ENCODE measurements at regions not wholly inside any gene's neighbourhood (a gene's known extent, or its start where the extent isn't known, plus 50 kb on each side); places are given as distances from the start of the nearest gene placed in this dataset.

DNA sequence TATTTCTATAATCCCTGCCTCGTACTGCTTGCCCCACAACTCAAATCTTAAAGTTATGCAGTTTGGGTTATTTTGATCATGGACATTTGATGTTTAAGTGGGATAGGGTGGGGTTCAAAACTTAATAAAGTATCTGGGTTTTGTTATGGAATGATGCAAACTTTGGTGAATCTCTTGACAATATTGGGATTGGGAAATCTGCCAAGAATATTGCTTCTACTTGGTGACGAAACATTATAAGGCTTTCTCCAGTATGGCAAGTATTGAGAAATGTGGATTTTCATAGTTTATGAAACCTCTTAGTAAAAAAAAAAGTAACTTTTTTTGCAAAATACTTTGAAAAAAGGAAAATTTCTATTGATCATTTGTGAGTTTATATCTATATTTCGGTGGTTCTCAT is 130.8 kb upstream of the SFRP2 start:
- no peak overlapping the region for H3K4me3 ChIP-seq (ENCODE audit: low read depth, low read length)
- no peaks in the 10 kb centered on the region for H3K27me3 ChIP-seq (ENCODE audit: control insufficient read depth, insufficient read depth, low read length)
- TF ChIP-seq, protein P1, sequence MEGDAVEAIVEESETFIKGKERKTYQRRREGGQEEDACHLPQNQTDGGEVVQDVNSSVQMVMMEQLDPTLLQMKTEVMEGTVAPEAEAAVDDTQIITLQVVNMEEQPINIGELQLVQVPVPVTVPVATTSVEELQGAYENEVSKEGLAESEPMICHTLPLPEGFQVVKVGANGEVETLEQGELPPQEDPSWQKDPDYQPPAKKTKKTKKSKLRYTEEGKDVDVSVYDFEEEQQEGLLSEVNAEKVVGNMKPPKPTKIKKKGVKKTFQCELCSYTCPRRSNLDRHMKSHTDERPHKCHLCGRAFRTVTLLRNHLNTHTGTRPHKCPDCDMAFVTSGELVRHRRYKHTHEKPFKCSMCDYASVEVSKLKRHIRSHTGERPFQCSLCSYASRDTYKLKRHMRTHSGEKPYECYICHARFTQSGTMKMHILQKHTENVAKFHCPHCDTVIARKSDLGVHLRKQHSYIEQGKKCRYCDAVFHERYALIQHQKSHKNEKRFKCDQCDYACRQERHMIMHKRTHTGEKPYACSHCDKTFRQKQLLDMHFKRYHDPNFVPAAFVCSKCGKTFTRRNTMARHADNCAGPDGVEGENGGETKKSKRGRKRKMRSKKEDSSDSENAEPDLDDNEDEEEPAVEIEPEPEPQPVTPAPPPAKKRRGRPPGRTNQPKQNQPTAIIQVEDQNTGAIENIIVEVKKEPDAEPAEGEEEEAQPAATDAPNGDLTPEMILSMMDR (IDR thresholded peaks at IDR 0.05; ENCODE audit: insufficient read depth, low read length, poor library complexity, severe bottlenecking), result no peak
- DNase-seq (ENCODE audit: low read depth), result no peak
- no peaks in the 10 kb centered on the region for H3K36me3 ChIP-seq (ENCODE audit: control insufficient read depth, insufficient read depth, low read length)

DNA sequence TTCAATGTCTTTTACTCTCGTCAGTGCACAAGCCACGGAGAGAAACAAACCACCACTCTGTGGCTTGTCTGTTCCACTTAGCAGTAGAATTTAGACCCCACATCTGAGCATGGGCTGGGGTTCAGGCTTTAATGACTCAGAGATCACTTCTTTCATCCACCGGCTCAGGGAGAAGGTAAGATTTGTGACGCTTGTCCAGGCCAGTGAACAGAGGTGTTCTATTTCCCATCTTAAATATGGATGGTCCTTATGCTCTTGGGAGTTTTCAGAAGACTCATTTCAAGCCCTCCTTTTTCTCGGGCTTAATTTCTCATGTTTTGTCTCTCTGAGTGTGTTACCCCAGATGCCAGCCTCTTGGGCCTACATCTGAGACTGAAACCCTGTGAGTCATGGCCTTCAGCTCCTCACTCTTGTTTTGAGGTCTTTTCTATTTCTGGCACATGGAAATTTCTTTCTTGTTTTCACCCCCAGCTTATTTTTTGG is 127.4 kb upstream of the SFRP2 start:
- H3K36me3 ChIP-seq (ENCODE audit: control insufficient read depth, insufficient read depth, low read length), result no peaks in the 10 kb centered on the region
- H3K27me3 ChIP-seq (ENCODE audit: control insufficient read depth, insufficient read depth, low read length), result no peaks in the 10 kb centered on the region
- TF ChIP-seq, protein P1 (IDR thresholded peaks at IDR 0.05; ENCODE audit: insufficient read depth, low read length, poor library complexity, severe bottlenecking), result no peak

DNA sequence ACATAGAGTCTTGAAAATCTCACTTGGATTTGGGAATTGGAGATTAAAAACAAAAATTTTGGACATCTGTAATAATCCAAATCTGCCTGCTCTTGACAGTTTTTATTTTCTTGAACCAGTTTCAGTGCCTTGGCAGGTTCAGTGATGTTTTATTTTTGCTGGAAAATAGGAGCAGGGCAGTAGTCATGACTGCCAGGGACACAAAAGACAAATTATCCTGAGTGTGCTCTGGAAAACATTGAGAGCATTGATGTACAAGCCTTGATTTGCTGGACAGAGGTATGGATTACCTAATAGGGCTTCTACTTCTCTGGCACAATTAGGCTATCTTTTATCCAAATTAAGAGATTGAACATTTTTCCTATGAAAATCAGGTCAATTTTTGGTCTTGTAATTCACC is 123.4 kb upstream of the SFRP2 start:
- TF ChIP-seq, protein P1 (IDR thresholded peaks at IDR 0.05; ENCODE audit: insufficient read depth, low read length, poor library complexity, severe bottlenecking), result no peak
- H3K36me3 ChIP-seq (ENCODE audit: control insufficient read depth, insufficient read depth, low read length), result no peaks in the 10 kb centered on the region
- no peak for DNase-seq (ENCODE audit: low read depth)
- no peak overlapping the region for H3K4me3 ChIP-seq (ENCODE audit: low read depth, low read length)
- H3K27me3 ChIP-seq (ENCODE audit: control insufficient read depth, insufficient read depth, low read length), result no peaks in the 10 kb centered on the region

More for the DNA sequence above, 127.4 kb upstream of the SFRP2 start:
- H3K4me3 ChIP-seq (ENCODE audit: low read depth, low read length), result no peak overlapping the region
- DNase-seq (ENCODE audit: low read depth), result no peak

DNA sequence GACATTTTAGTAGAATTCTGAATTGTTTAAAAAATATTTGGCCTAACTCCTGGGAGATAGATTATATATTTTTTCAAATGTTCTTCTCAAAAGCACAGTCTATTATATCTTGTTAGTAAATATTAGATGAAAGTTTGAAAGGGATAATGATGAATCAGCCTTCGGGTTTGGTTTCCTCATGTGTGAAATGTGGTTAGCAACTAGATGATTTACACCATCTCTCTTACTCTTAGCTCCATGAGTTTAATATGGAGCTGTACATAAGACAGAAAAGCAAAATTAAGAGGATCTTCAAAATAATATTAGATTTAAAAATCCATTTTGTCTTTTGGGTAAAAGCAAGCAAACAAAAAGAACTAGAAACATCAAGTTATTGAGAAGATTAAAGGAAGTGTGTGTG is 120.8 kb upstream of the SFRP2 start:
- DNase-seq (ENCODE audit: low read depth), result no peak
- TF ChIP-seq, protein P1 (IDR thresholded peaks at IDR 0.05; ENCODE audit: insufficient read depth, low read length, poor library complexity, severe bottlenecking), result no peak
- H3K4me3 ChIP-seq (ENCODE audit: low read depth, low read length), result no peak overlapping the region
- no peaks in the 10 kb centered on the region for H3K36me3 ChIP-seq (ENCODE audit: control insufficient read depth, insufficient read depth, low read length)
- no peaks in the 10 kb centered on the region for H3K27me3 ChIP-seq (ENCODE audit: control insufficient read depth, insufficient read depth, low read length)

DNA sequence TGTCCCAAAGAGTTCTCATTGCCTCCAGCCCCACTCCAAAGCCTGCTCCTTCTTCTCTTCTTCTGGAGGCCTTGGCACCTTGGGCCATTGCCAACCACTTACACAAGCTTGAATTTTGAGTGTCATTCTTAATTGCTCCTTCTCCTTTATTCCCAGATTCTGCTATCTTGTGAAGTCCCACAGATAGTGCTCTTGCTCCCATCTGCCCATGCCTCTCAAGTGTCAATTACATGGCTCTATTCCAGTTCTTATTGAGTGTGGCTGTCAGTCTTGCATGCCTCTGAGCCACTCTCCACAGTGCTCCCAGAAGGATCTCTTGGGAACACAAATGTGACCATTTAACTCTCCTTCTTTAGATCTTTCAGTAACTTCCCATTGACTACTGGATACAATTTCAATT is 117.3 kb upstream of the SFRP2 start:
- DNase-seq (ENCODE audit: low read depth), result no peak

DNA sequence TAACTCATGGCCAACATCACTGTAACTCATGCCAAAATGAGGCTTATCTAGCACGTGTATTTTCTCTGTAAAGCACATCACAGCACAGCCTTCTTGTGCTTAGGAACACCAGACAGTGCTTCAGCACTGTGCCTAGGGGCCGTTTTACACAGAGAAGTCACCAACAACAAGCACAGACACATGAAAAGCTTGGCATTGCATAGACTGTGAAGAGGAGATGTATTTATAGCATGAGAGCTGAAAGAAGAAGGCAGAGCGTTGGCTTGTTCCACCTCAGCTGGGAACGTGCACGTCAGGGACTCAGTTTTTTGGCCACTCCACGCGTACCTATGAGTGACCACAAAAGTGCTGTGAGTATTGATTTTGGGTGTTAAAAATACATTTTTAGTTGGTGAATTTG is 116.3 kb upstream of the SFRP2 start:
- Histone ChIP-seq H3K4me3 (ENCODE audit: low read depth, low read length) (no peak overlapping the region), H3K36me3 (ENCODE audit: control insufficient read depth, insufficient read depth, low read length) (no peaks in the 10 kb centered on the region), H3K27me3 (ENCODE audit: control insufficient read depth, insufficient read depth, low read length) (no peaks in the 10 kb centered on the region)
- TF ChIP-seq, protein P1 (IDR thresholded peaks at IDR 0.05; ENCODE audit: insufficient read depth, low read length, poor library complexity, severe bottlenecking), result no peak
- no peak for DNase-seq (ENCODE audit: low read depth)

More for the DNA sequence above, 117.3 kb upstream of the SFRP2 start:
- H3K36me3 ChIP-seq (ENCODE audit: control insufficient read depth, insufficient read depth, low read length), result no peaks in the 10 kb centered on the region
- no peak overlapping the region for H3K4me3 ChIP-seq (ENCODE audit: low read depth, low read length)
- H3K27me3 ChIP-seq (ENCODE audit: control insufficient read depth, insufficient read depth, low read length), result no peaks in the 10 kb centered on the region
- TF ChIP-seq, protein P1 (IDR thresholded peaks at IDR 0.05; ENCODE audit: insufficient read depth, low read length, poor library complexity, severe bottlenecking), result no peak

All from kidney epithelial cell (primary cell).